Activated CD4-positive, CD25-positive, alpha-beta regulatory T cell treated with anti-CD3 and anti-CD28 coated beads, Interleukin-2, amount 50 U/mL, for 16 hours (primary cell): ENCODE measurements at regions not wholly inside any gene's neighbourhood (a gene's known extent, or its start where the extent isn't known, plus 50 kb on each side); places are given as distances from the start of the nearest gene placed in this dataset.
"Not testable (repeated sequence)": the region's sequence is repeated elsewhere in the genome, so short reads cannot be mapped to it uniquely, and the experiment has no call there.

Experiments used
- DNase-seq: peaks from one replicate; pipeline ENCODE4 v3.0.0-alpha.2; 2020; ENCODE audit warnings: low read depth, low spot score

GRCh38 chr1:213773975-213774374 lies 213.8 kb upstream of the PROX1 start:
- DNase-seq, result no peak

GRCh38 chr1:213776969-213777368 lies 210.8 kb upstream of the PROX1 start:
- no peak for DNase-seq

- no peak for DNase-seq
Measured at GRCh38 chr1:213779228-213779627, 208.5 kb upstream of the PROX1 start.

GRCh38 chr1:213782941-213783672 lies 204.7 kb upstream of the PROX1 start:
- DNase-seq, result no peak

- no peak for DNase-seq
Measured at GRCh38 chr1:213783893-213784292, 203.9 kb upstream of the PROX1 start.

GRCh38 chr1:213786683-213787082 lies 201.1 kb upstream of the PROX1 start:
- DNase-seq, result no peak

GRCh38 chr1:213790565-213790964 lies 197.2 kb upstream of the PROX1 start:
- DNase-seq, result no peak

- DNase-seq, result no peak
Measured at GRCh38 chr1:213793482-213794067, 194.2 kb upstream of the PROX1 start.

GRCh38 chr1:213796525-213796924 lies 191.2 kb upstream of the PROX1 start:
- DNase-seq, result no peak

- not testable (repeated sequence) for DNase-seq
Measured at GRCh38 chr1:213808288-213808687, 179.5 kb upstream of the PROX1 start.

GRCh38 chr1:213817156-213817555 lies 170.6 kb upstream of the PROX1 start:
- no peak for DNase-seq

GRCh38 chr1:213820362-213821149 lies 167.2 kb upstream of the PROX1 start:
- DNase-seq, result no peak

- no peak for DNase-seq
Measured at GRCh38 chr1:213821175-213821942, 166.4 kb upstream of the PROX1 start.

GRCh38 chr1:213821943-213822334 lies 165.8 kb upstream of the PROX1 start:
- no peak for DNase-seq

- no peak for DNase-seq
Measured at GRCh38 chr1:213826891-213827290, 160.9 kb upstream of the PROX1 start.

GRCh38 chr1:213828867-213829266 lies 158.9 kb upstream of the PROX1 start:
- no peak for DNase-seq

- no peak for DNase-seq
Measured at GRCh38 chr1:213829780-213830179, 158.0 kb upstream of the PROX1 start.

- DNase-seq, result no peak
Measured at GRCh38 chr1:213830371-213830770, 157.4 kb upstream of the PROX1 start.

- no peak for DNase-seq
Measured at GRCh38 chr1:213840575-213840974, 147.2 kb upstream of the PROX1 start.

- DNase-seq, result no peak
Measured at GRCh38 chr1:213844632-213845031, 143.1 kb upstream of the PROX1 start.

- DNase-seq, result no peak
Measured at GRCh38 chr1:213852107-213852506, 135.7 kb upstream of the PROX1 start.

GRCh38 chr1:213858581-213858980 lies 129.2 kb upstream of the PROX1 start:
- no peak for DNase-seq
